ENCODE measurements at regions not wholly inside any gene's neighbourhood (a gene's known extent, or its start where the extent isn't known, plus 50 kb on each side); places are given as distances from the start of the nearest gene placed in this dataset.
"Not testable (repeated sequence)": the region's sequence is repeated elsewhere in the genome, so short reads cannot be mapped to it uniquely, and the experiment has no call there.

DNA sequence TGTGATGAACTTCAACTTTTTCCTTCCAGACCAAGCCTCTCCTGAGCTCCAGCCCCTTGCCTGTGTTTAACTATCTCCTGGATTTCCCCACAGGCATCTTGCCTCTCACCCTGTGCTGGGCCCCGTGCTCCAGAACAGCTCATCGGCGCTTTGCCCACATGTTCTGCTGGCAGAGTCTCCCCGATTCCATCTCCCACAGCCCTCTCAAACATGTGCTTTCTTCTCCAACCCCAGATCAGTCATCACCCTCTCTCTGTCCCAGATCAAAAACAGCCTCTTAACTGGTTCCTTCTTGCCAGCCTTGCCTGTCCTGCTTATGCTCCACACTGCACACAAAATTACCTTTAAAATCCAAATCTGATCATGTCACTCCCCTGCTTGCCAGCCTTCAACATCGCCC is 1959.3 kb downstream of the FOXD4L5 start:
- H2AFZ ChIP-seq (ENCODE audit: insufficient read depth, low read depth, low read length, poor library complexity, severe bottlenecking); H3K27ac Mint-ChIP-seq; H3K36me3 Mint-ChIP-seq; H3K4me1 Mint-ChIP-seq; H4K20me1 ChIP-seq (ENCODE audit: insufficient read depth, low read length); H3K4me2 ChIP-seq (replicated peaks; ENCODE audit: extremely low read depth, low read length, poor library complexity, severe bottlenecking); H3K27me3 Mint-ChIP-seq (ENCODE audit: low read depth in 3 of 3); H3K9ac ChIP-seq (ENCODE audit: insufficient read depth, low read length, poor library complexity, severe bottlenecking); H3K27ac ChIP-seq (ENCODE audit: low read depth in 1 of 2, low read length in 2 of 2); H3K4me3 Mint-ChIP-seq; H3K79me2 ChIP-seq (ENCODE audit: insufficient read depth, low read length); H3K4me1 ChIP-seq (ENCODE audit: control insufficient read depth in 1 of 2, insufficient read depth in 2 of 2, low read length in 2 of 2); intact Hi-C loops (cut with micrococcal nuclease); H3K36me3 ChIP-seq (replicated peaks in 1 of 2; ENCODE audit: control insufficient read depth in 1 of 2, insufficient read depth in 2 of 2, low read length in 2 of 2); H3K9me3 ChIP-seq (replicated peaks in 1 of 2; ENCODE audit: control insufficient read depth in 1 of 2, insufficient read depth in 1 of 2, low read length in 2 of 2); DNase-seq; H3K27me3 ChIP-seq (ENCODE audit: control insufficient read depth in 2 of 2, insufficient read depth in 2 of 2, low read length in 2 of 2); H3K4me3 ChIP-seq (replicated peaks in 1 of 3; ENCODE audit: low read depth in 2 of 3, low read length in 3 of 3); H3K9me3 Mint-ChIP-seq: not testable (repeated sequence)
- WGBS (ENCODE audit: insufficient coverage), result 96% methylated on average over 5 of the region's 5 CpGs

DNA sequence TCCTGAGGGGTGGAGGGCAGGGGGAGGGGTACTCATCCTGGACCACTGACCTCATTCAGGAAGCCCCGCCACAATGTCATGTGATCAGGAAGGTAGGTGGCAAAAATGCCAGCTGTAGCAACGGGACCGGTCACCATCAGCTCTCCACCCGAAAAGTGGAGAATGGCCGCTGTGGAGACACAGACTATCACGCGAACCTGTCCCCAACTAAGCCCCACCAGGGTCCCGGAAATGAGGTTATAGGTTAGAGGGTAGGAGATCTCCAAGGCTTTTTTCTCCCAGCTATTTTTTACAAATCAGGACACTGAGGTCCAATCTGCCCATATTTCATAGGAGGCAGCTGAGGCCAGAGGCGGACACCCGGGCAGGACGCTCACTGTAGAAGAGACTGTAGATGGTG is 1966.9 kb downstream of the FOXD4L5 start:
- H4K20me1 ChIP-seq (ENCODE audit: insufficient read depth, low read length); H3K9me3 ChIP-seq (replicated peaks in 1 of 2; ENCODE audit: control insufficient read depth in 1 of 2, insufficient read depth in 1 of 2, low read length in 2 of 2); H3K4me3 ChIP-seq (replicated peaks in 1 of 3; ENCODE audit: low read depth in 2 of 3, low read length in 3 of 3); H3K79me2 ChIP-seq (ENCODE audit: insufficient read depth, low read length); H3K27me3 Mint-ChIP-seq (ENCODE audit: low read depth in 3 of 3); H3K9me3 Mint-ChIP-seq; H3K4me1 ChIP-seq (ENCODE audit: control insufficient read depth in 1 of 2, insufficient read depth in 2 of 2, low read length in 2 of 2); H3K36me3 ChIP-seq (replicated peaks in 1 of 2; ENCODE audit: control insufficient read depth in 1 of 2, insufficient read depth in 2 of 2, low read length in 2 of 2); H3K4me2 ChIP-seq (replicated peaks; ENCODE audit: extremely low read depth, low read length, poor library complexity, severe bottlenecking); H3K27ac ChIP-seq (ENCODE audit: low read depth in 1 of 2, low read length in 2 of 2); H2AFZ ChIP-seq (ENCODE audit: insufficient read depth, low read depth, low read length, poor library complexity, severe bottlenecking); H3K27ac Mint-ChIP-seq; H3K4me3 Mint-ChIP-seq; intact Hi-C loops (cut with micrococcal nuclease); H3K4me1 Mint-ChIP-seq; H3K36me3 Mint-ChIP-seq; H3K27me3 ChIP-seq (ENCODE audit: control insufficient read depth in 2 of 2, insufficient read depth in 2 of 2, low read length in 2 of 2); DNase-seq; H3K9ac ChIP-seq (ENCODE audit: insufficient read depth, low read length, poor library complexity, severe bottlenecking): not testable (repeated sequence)
- no CpG with 5 or more reads among the region's 11 CpGs for WGBS (ENCODE audit: insufficient coverage)

DNA sequence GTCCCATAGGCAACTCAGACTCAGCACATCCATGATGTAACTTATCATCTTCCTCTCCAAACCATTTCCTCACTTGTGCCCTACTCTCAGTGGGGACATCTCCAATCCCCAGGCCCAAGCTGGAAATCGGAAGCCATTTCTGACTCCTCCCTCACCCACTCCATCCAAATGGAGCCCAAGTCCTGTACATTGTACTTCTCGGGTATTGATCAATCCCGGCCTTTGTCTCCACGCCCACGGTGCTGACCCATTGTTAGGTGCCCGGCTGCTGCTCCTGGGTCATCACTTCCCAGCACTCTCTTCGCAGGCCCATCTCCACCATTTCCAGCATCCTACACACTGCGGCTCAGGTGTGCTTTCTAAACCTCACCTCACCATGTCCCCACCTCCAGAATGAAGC is 1969.6 kb downstream of the FOXD4L5 start:
- H3K9ac ChIP-seq (ENCODE audit: insufficient read depth, low read length, poor library complexity, severe bottlenecking); DNase-seq; H3K4me1 ChIP-seq (ENCODE audit: control insufficient read depth in 1 of 2, insufficient read depth in 2 of 2, low read length in 2 of 2); H3K36me3 Mint-ChIP-seq; H3K9me3 Mint-ChIP-seq; H2AFZ ChIP-seq (ENCODE audit: insufficient read depth, low read depth, low read length, poor library complexity, severe bottlenecking); H3K27ac Mint-ChIP-seq; H3K4me1 Mint-ChIP-seq; H3K79me2 ChIP-seq (ENCODE audit: insufficient read depth, low read length); intact Hi-C loops (cut with micrococcal nuclease); H3K4me2 ChIP-seq (replicated peaks; ENCODE audit: extremely low read depth, low read length, poor library complexity, severe bottlenecking); H3K27me3 ChIP-seq (ENCODE audit: control insufficient read depth in 2 of 2, insufficient read depth in 2 of 2, low read length in 2 of 2); H3K9me3 ChIP-seq (replicated peaks in 1 of 2; ENCODE audit: control insufficient read depth in 1 of 2, insufficient read depth in 1 of 2, low read length in 2 of 2); H3K4me3 Mint-ChIP-seq; H4K20me1 ChIP-seq (ENCODE audit: insufficient read depth, low read length); H3K27me3 Mint-ChIP-seq (ENCODE audit: low read depth in 3 of 3); H3K4me3 ChIP-seq (replicated peaks in 1 of 3; ENCODE audit: low read depth in 2 of 3, low read length in 3 of 3); H3K36me3 ChIP-seq (replicated peaks in 1 of 2; ENCODE audit: control insufficient read depth in 1 of 2, insufficient read depth in 2 of 2, low read length in 2 of 2); H3K27ac ChIP-seq (ENCODE audit: low read depth in 1 of 2, low read length in 2 of 2): not testable (repeated sequence)
- WGBS (ENCODE audit: insufficient coverage), result 95% methylated on average over 5 of the region's 8 CpGs

DNA sequence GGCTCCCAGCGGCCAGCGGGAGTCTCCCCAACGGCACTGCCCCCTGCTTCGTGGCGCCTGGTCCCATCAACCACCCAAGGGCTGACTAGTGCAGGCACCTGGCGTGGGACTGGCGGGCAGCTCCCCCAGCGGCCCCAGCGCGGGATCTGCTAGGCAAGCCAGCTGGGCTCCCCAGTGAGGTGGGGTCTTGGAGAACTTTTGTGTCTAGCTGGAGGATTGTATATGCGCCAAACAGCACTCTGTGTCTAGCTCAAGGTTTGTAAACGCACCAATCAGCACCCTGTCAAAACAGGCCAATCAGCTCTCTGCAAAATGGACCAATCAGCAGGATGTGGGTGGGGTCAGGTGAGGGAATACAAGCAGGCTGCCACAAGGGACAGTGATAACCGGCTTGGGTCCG is 1988.2 kb downstream of the FOXD4L5 start:
- H3K4me1 Mint-ChIP-seq; intact Hi-C loops (cut with micrococcal nuclease); H3K27me3 Mint-ChIP-seq (ENCODE audit: low read depth in 3 of 3); H3K36me3 ChIP-seq (replicated peaks in 1 of 2; ENCODE audit: control insufficient read depth in 1 of 2, insufficient read depth in 2 of 2, low read length in 2 of 2); H2AFZ ChIP-seq (ENCODE audit: insufficient read depth, low read depth, low read length, poor library complexity, severe bottlenecking); H3K4me2 ChIP-seq (replicated peaks; ENCODE audit: extremely low read depth, low read length, poor library complexity, severe bottlenecking); DNase-seq; H3K36me3 Mint-ChIP-seq; H3K9ac ChIP-seq (ENCODE audit: insufficient read depth, low read length, poor library complexity, severe bottlenecking); H3K4me1 ChIP-seq (ENCODE audit: control insufficient read depth in 1 of 2, insufficient read depth in 2 of 2, low read length in 2 of 2); H4K20me1 ChIP-seq (ENCODE audit: insufficient read depth, low read length); H3K9me3 ChIP-seq (replicated peaks in 1 of 2; ENCODE audit: control insufficient read depth in 1 of 2, insufficient read depth in 1 of 2, low read length in 2 of 2); H3K27me3 ChIP-seq (ENCODE audit: control insufficient read depth in 2 of 2, insufficient read depth in 2 of 2, low read length in 2 of 2); H3K27ac ChIP-seq (ENCODE audit: low read depth in 1 of 2, low read length in 2 of 2); H3K4me3 ChIP-seq (replicated peaks in 1 of 3; ENCODE audit: low read depth in 2 of 3, low read length in 3 of 3); H3K9me3 Mint-ChIP-seq; H3K79me2 ChIP-seq (ENCODE audit: insufficient read depth, low read length); H3K4me3 Mint-ChIP-seq; H3K27ac Mint-ChIP-seq: not testable (repeated sequence)
- WGBS (ENCODE audit: insufficient coverage), result 100% methylated on average over 7 of the region's 14 CpGs

DNA sequence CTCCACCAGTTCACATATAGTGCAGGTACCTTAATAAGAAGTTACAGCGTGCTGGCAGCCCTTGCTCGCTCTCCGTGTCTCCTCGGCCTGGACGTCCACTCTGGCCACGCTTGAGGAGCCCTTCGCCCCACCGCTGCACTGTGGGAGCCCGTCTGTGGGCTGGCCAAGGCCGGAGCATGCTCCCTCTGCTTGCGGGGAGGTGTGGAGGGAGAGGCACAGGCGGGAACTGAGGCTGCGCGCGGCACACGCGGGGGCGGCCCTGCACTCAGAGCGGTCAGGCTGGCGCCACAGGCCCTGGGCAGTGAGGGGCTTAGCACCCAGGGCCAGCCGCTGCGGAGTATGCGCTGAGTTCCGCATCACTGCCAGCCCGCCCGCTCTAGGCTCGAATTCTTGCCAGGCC is 1988.6 kb downstream of the FOXD4L5 start:
- H3K27me3 Mint-ChIP-seq (ENCODE audit: low read depth in 3 of 3); intact Hi-C loops (cut with micrococcal nuclease); H3K36me3 Mint-ChIP-seq; H3K9me3 ChIP-seq (replicated peaks in 1 of 2; ENCODE audit: control insufficient read depth in 1 of 2, insufficient read depth in 1 of 2, low read length in 2 of 2); H3K36me3 ChIP-seq (replicated peaks in 1 of 2; ENCODE audit: control insufficient read depth in 1 of 2, insufficient read depth in 2 of 2, low read length in 2 of 2); H3K27ac Mint-ChIP-seq; H3K4me1 ChIP-seq (ENCODE audit: control insufficient read depth in 1 of 2, insufficient read depth in 2 of 2, low read length in 2 of 2); H3K4me2 ChIP-seq (replicated peaks; ENCODE audit: extremely low read depth, low read length, poor library complexity, severe bottlenecking); H3K4me1 Mint-ChIP-seq; H3K27ac ChIP-seq (ENCODE audit: low read depth in 1 of 2, low read length in 2 of 2); H4K20me1 ChIP-seq (ENCODE audit: insufficient read depth, low read length); H3K9me3 Mint-ChIP-seq; DNase-seq; H3K4me3 ChIP-seq (replicated peaks in 1 of 3; ENCODE audit: low read depth in 2 of 3, low read length in 3 of 3); H3K4me3 Mint-ChIP-seq; H3K9ac ChIP-seq (ENCODE audit: insufficient read depth, low read length, poor library complexity, severe bottlenecking); H2AFZ ChIP-seq (ENCODE audit: insufficient read depth, low read depth, low read length, poor library complexity, severe bottlenecking); H3K79me2 ChIP-seq (ENCODE audit: insufficient read depth, low read length); H3K27me3 ChIP-seq (ENCODE audit: control insufficient read depth in 2 of 2, insufficient read depth in 2 of 2, low read length in 2 of 2): not testable (repeated sequence)
- WGBS (ENCODE audit: insufficient coverage), result no CpG with 5 or more reads among the region's 27 CpGs
